ENCODE measurements at regions not wholly inside any gene's neighbourhood (a gene's known extent, or its start where the extent isn't known, plus 50 kb on each side); places are given as distances from the start of the nearest gene placed in this dataset.

DNA sequence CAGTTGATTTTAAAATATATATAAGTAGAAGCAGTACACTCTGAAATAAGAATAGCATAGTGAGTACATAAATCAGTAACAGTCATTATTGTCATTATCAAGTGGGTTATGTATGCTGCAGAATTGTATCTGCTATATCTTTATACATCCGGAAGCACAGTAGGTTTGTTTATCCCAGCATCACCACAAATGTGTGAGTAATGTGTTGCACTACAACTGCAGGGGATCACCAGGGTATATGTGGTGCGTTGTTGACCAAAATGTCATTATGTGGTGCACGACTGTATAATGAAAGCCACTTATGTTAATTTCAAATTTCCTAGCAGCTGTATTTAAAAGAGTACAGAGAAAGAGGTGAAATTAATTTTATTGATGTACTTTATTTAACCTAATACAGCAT lies 87.7 kb upstream of the GADD45A start:
- ChIA-PET RAD21 (ENCODE audit: low non-redundant PET in 1 of 2, low total read pairs in 2 of 2, uncharacterized antibody in 2 of 2, unreplicated experiment in 2 of 2) (no interaction called here), POLR2A (no interaction called here), CTCF (no interaction called here)
- Histone ChIP-seq H3K9me3 (ENCODE audit: control insufficient read depth in 1 of 2, insufficient read depth in 1 of 2, low read depth in 1 of 2, low read length in 2 of 2) (no peaks in the 10 kb centered on the region), H3K4me3 (replicated peaks in 1 of 2; ENCODE audit: low read depth in 1 of 2, low read length in 2 of 2) (no peak overlapping the region), H3K79me2 (ENCODE audit: insufficient read depth, low read length) (no peaks in the 10 kb centered on the region), H3K27ac (ENCODE audit: low read depth, low read length) (no peak overlapping the region), H3K9me2 (ENCODE audit: insufficient read depth) (no peaks in the 10 kb centered on the region), H3K4me2 (ENCODE audit: low read length) (no peak overlapping the region), H3K4me1 (ENCODE audit: control insufficient read depth in 1 of 2, insufficient read depth in 2 of 2, low read length in 2 of 2) (no peaks in the 10 kb centered on the region; a peak in 1 of 4 replicates), H3K36me3 (ENCODE audit: control insufficient read depth in 1 of 2, insufficient read depth in 2 of 2, low read length in 2 of 2) (no peaks in the 10 kb centered on the region), H4K20me1 (ENCODE audit: insufficient read depth) (no peaks in the 10 kb centered on the region), H3K27me3 (ENCODE audit: insufficient read depth, low read length) (no peaks in the 10 kb centered on the region), H2AFZ (ENCODE audit: low read depth, low read length, poor library complexity, severe bottlenecking) (no peak overlapping the region), H3K9ac (ENCODE audit: low read length) (no peak overlapping the region)
- TF ChIP-seq POLR2A (IDR thresholded peaks at IDR 0.05; ENCODE audit: borderline replicate concordance, extremely low read depth, insufficient read depth, insufficient read length): no peak
- no peak for TF ChIP-seq FOSL1 (IDR thresholded peaks at IDR 0.05; ENCODE audit: low read depth)
- TF ChIP-seq RAD21 (IDR thresholded peaks at IDR 0.05; ENCODE audit: low read depth): no peak
- TF ChIP-seq ELF1 (IDR thresholded peaks at IDR 0.05; ENCODE audit: borderline replicate concordance, low read depth): no peak
- TF ChIP-seq, protein P1, sequence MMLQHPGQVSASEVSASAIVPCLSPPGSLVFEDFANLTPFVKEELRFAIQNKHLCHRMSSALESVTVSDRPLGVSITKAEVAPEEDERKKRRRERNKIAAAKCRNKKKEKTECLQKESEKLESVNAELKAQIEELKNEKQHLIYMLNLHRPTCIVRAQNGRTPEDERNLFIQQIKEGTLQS (IDR thresholded peaks at IDR 0.05): no peak
- no peak for TF ChIP-seq ZNF274 (IDR thresholded peaks at IDR 0.05; ENCODE audit: low read depth, low read length)
- TF ChIP-seq ZFX (IDR thresholded peaks at IDR 0.05): no peak
- no peak for TF ChIP-seq SRF (IDR thresholded peaks at IDR 0.05; ENCODE audit: low read depth)
- TF ChIP-seq, protein P2, sequence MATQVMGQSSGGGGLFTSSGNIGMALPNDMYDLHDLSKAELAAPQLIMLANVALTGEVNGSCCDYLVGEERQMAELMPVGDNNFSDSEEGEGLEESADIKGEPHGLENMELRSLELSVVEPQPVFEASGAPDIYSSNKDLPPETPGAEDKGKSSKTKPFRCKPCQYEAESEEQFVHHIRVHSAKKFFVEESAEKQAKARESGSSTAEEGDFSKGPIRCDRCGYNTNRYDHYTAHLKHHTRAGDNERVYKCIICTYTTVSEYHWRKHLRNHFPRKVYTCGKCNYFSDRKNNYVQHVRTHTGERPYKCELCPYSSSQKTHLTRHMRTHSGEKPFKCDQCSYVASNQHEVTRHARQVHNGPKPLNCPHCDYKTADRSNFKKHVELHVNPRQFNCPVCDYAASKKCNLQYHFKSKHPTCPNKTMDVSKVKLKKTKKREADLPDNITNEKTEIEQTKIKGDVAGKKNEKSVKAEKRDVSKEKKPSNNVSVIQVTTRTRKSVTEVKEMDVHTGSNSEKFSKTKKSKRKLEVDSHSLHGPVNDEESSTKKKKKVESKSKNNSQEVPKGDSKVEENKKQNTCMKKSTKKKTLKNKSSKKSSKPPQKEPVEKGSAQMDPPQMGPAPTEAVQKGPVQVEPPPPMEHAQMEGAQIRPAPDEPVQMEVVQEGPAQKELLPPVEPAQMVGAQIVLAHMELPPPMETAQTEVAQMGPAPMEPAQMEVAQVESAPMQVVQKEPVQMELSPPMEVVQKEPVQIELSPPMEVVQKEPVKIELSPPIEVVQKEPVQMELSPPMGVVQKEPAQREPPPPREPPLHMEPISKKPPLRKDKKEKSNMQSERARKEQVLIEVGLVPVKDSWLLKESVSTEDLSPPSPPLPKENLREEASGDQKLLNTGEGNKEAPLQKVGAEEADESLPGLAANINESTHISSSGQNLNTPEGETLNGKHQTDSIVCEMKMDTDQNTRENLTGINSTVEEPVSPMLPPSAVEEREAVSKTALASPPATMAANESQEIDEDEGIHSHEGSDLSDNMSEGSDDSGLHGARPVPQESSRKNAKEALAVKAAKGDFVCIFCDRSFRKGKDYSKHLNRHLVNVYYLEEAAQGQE (IDR thresholded peaks at IDR 0.05; ENCODE audit: low read depth): no peak
- TF ChIP-seq EGR1 (IDR thresholded peaks at IDR 0.05; ENCODE audit: low read depth): no peak
- no peak for TF ChIP-seq EZH2 (IDR thresholded peaks at IDR 0.05)
- no peak for TF ChIP-seq CEBPB (IDR thresholded peaks at IDR 0.05; ENCODE audit: low read depth)
- no peak for TF ChIP-seq POLR2AphosphoS5 (IDR thresholded peaks at IDR 0.05; ENCODE audit: low read depth, low read length)
- no peak for TF ChIP-seq EZH2phosphoT487 (IDR thresholded peaks at IDR 0.05; ENCODE audit: borderline replicate concordance)
- TF ChIP-seq SIN3A (IDR thresholded peaks at IDR 0.05; ENCODE audit: low read depth): no peak
- TF ChIP-seq JUND (IDR thresholded peaks at IDR 0.05): no peak
- no peak for TF ChIP-seq TCF7L2 (IDR thresholded peaks at IDR 0.05; ENCODE audit: borderline replicate concordance, extremely low read depth, insufficient read depth, insufficient read length)
- DNase-seq (ENCODE audit: low read depth, low spot score): no peak
- BruUV-seq (replicated peaks): no TSS peak
- ATAC-seq: no peak
- intact Hi-C loops (cut with micrococcal nuclease): no loop called here
